ENCODE measurements at regions not wholly inside any gene's neighbourhood (a gene's known extent, or its start where the extent isn't known, plus 50 kb on each side); places are given as distances from the start of the nearest gene placed in this dataset.

DNA sequence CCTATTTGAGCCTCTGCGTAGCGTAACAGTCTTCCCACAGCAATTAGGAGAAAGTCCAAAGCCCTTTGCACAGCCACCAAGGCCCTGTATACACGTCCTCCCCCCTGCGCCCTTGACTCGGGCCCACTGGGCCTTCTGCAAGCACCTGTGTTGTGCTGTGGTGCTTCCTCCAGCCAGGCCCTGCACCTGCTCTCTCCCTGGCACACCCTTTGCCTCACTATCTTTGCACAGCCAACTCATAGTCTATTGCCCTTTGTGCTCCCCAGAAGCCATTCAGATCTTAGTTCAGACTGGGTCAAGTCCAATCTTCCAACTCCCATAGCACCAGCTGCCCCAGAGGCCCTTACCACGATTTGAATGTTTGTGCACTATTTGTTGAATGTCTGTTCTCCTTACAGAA lies 271.6 kb upstream of the MGAT5 start:
- Histone ChIP-seq H3K9me3 (no peaks in the 10 kb centered on the region), H3K4me3 (no peak overlapping the region), H3K4me1 (no peaks in the 10 kb centered on the region), H3K27ac (no peak overlapping the region), H3K27me3 (no peaks in the 10 kb centered on the region), H3K36me3 (no peaks in the 10 kb centered on the region)
- 77 to 85% methylated on average over 6 of the region's 6 CpGs for WGBS, 2 donors
- no peak for ATAC-seq (ENCODE audit: low FRiP score in 2 of 2)
- peak in 1 of 2 donors; percentile 8 for DNase-seq
- no peak for TF ChIP-seq CTCF (IDR thresholded peaks at IDR 0.05)
- TF ChIP-seq EP300 (IDR thresholded peaks at IDR 0.05) = no peak
- TF ChIP-seq POLR2AphosphoS5 (IDR thresholded peaks at IDR 0.05) = no peak
- TF ChIP-seq POLR2A (IDR thresholded peaks at IDR 0.05) = no peak

DNA sequence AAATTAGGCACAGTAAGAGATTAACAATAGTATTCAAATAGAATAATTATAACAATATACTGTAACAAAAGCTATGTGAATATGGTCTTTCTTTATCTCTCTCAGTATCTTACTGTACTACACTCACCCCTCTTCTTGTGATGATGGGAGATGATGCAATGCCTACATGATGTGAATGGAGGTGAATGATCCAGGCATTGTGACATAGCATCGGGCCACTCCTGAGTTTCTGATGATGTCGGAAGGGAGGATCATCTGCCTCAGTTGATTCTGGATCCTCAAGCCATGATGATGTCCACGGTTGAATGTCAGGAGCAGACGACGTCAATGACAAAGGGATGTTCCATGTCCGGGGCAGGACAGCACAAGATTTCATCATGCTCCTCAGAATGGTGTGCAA lies 268.3 kb upstream of the MGAT5 start:
- Histone ChIP-seq H3K36me3 (no peaks in the 10 kb centered on the region), H3K4me3 (no peak overlapping the region), H3K4me1 (no peaks in the 10 kb centered on the region), H3K9me3 (no peaks in the 10 kb centered on the region), H3K27me3 (no peaks in the 10 kb centered on the region), H3K27ac (no peak overlapping the region)
- DNase-seq (no peak), ATAC-seq (ENCODE audit: low FRiP score in 2 of 2) (no peak)
- WGBS, 2 donors = 96 to 100% methylated on average over 6 of the region's 6 CpGs
- TF ChIP-seq POLR2AphosphoS5 (IDR thresholded peaks at IDR 0.05) (no peak), CTCF (IDR thresholded peaks at IDR 0.05) (no peak), POLR2A (IDR thresholded peaks at IDR 0.05) (no peak), EP300 (IDR thresholded peaks at IDR 0.05) (no peak)

DNA sequence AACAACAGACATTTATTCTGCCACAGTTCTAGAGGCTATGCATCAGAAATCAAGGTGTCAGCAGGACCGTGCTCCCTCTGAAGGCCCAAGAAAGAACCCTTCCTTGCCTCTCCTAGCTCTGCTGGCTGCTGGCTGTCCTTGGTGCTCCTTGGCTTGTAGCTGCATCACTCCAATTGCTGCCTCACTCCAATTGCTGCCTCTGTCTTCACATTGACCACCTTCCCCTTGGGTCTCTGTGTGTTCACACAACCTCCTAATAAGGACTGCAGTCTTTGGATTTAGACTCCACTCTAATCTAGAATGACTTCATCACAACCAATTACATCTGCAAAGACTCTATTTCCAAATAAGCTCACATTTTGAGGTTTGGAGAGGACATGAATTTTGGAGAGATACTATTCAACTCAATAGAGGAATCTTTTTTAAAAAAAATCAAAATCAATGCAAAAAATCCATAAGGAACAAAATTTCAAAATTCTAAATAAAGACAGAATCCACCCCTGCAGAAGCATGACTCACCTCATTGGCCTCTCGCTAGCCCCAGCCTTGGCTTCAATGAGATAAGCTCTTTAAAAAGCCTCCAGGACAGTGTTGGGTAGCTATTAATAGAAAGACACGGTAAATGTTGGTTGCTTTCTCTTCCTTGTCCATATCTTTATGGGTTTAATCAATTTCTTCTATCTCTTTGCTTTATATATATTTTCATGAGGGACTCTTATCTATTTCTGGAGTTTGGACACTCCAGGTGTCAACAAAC lies 267.6 kb upstream of the MGAT5 start:
- TF ChIP-seq POLR2AphosphoS5 (IDR thresholded peaks at IDR 0.05) (no peak), EP300 (IDR thresholded peaks at IDR 0.05) (no peak), CTCF (IDR thresholded peaks at IDR 0.05) (no peak), POLR2A (IDR thresholded peaks at IDR 0.05) (no peak)
- Histone ChIP-seq H3K4me1 (no peaks in the 10 kb centered on the region), H3K9me3 (no peaks in the 10 kb centered on the region), H3K27ac (no peak overlapping the region), H3K36me3 (no peaks in the 10 kb centered on the region), H3K27me3 (no peaks in the 10 kb centered on the region), H3K4me3 (no peak overlapping the region)
- 66 to 73% methylated on average over 2 to 3 of the region's 3 CpGs for WGBS, 2 donors
- ATAC-seq (ENCODE audit: low FRiP score in 2 of 2) (no peak), DNase-seq (no peak)

- Histone ChIP-seq H3K27me3 (no peaks in the 10 kb centered on the region), H3K27ac (no peak overlapping the region), H3K4me3 (no peak overlapping the region), H3K9me3 (no peaks in the 10 kb centered on the region), H3K4me1 (no peaks in the 10 kb centered on the region), H3K36me3 (no peaks in the 10 kb centered on the region)
- TF ChIP-seq POLR2AphosphoS5 (IDR thresholded peaks at IDR 0.05) (no peak), EP300 (IDR thresholded peaks at IDR 0.05) (no peak), POLR2A (IDR thresholded peaks at IDR 0.05) (no peak), CTCF (IDR thresholded peaks at IDR 0.05) (no peak)
- DNase-seq = no peak
- ATAC-seq (ENCODE audit: low FRiP score in 2 of 2) = no peak
- WGBS, 2 donors = 49 to 57% methylated on average over 11 of the region's 11 CpGs
Measured at GRCh38 chr2:133986881-133987795, 266.7 kb upstream of the MGAT5 start.

Data from upper lobe of left lung (tissue), 6 donors.